SK-N-MC (cell line): ENCODE measurements at regions not wholly inside any gene's neighbourhood (a gene's known extent, or its start where the extent isn't known, plus 50 kb on each side); places are given as distances from the start of the nearest gene placed in this dataset.

Experiments used
- EZH2 ChIP-seq: fragments of 200-600 bp; sonication (generic); IDR thresholded peaks from one replicate; pipeline ENCODE4 v1.6.1; 2017; ENCODE audit warnings: antibody characterized with exemption
- FOXP2 ChIP-seq: optimal IDR thresholded peaks from 2 replicates; pipeline ENCODE3; 2011; ENCODE audit warnings: mild to moderate bottlenecking, moderate library complexity; ENCODE audit not compliant: insufficient read depth; ENCODE audit errors: extremely low read length, control extremely low read depth
- POLR2AphosphoS5 ChIP-seq: IDR thresholded peaks from 2 replicates; pipeline ENCODE4 v1.6.1; 2012; ENCODE audit warnings: mild to moderate bottlenecking, low read depth, low read length, borderline replicate concordance

DNA sequence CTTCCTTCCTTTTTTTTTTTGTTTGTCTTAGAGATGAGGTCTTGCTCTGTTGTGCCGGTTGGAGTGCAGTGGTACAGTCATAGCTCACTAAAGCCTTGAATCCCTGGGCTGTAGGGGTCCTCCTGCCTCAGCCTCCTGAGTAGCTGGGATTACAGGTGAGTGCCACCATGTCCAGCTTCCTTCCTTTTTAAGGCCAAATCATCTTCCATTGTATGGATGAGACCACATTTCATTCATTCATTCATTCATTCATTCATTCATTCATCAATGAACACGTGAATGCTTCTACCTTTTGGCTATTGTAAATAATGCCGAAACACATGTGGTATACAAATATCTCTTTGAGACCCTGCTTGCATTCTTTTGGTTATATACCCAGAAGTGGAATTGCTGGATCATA lies 60.0 kb upstream of the BAIAP2L1 start:
- TF ChIP-seq EZH2, result no peak
- TF ChIP-seq POLR2AphosphoS5, result no peak
- no peak for TF ChIP-seq FOXP2
